HG03066 (cell line): ENCODE measurements at regions not wholly inside any gene's neighbourhood (a gene's known extent, or its start where the extent isn't known, plus 50 kb on each side); places are given as distances from the start of the nearest gene placed in this dataset.
A peak's percentile ranks its signal among the peaks of the same experiment; 100 is the strongest.

Experiments
- ATAC-seq: cut with Tn5 transposase; IDR thresholded peaks from one replicate; pipeline ENCODE4 v1.9.1; 2021; ENCODE audit warnings: low read depth; ENCODE audit not compliant: unreplicated experiment

GRCh38 chr12:43294916-43295315, 257.1 kb downstream of the ADAMTS20 start:
- no peak for ATAC-seq

- ATAC-seq = no peak
Measured at GRCh38 chr12:43294147-43294546, 257.9 kb downstream of the ADAMTS20 start.

DNA sequence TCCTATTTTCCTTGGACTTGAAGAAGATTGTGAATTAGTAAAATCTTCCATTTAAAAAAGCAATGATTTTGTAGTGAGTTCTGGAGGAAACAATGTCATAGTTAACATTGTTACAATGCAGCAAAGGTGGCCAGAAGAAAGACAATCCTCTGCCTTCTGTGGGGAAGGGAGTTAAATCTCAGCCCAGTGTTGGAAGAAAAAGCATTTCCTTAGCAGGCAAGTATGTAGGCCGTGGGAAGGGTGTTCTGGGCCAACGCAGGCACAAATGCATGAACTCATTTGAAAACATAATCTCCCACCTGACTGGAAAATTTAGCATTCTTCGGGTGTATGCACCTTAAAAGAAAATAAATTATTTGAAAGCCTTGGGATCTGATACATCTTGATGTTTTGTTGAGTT, 258.6 kb downstream of the ADAMTS20 start:
- ATAC-seq = no peak

GRCh38 chr12:43292699-43293098, 259.3 kb downstream of the ADAMTS20 start:
- no peak for ATAC-seq

DNA sequence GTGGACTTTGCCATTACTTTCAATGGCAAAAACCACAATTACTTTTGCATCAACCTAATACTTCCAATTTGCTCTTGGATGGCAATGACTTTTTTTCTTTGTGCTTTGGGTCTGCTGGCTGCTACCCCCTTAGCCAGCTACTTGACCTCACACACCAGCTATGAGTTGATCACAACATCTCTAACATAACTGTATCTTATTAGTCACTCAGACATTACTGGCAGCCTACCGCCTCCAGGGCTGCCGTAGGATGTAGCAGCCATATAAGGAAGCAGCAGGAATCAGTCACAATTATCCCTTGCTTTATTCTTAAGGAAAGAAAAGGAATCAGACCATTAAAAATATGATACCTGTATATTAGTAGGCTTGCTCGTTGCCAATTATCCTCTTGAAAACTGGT, 260.5 kb downstream of the ADAMTS20 start:
- no peak for ATAC-seq

- ATAC-seq = no peak
Measured at GRCh38 chr12:43290836-43291235, 261.2 kb downstream of the ADAMTS20 start.

DNA sequence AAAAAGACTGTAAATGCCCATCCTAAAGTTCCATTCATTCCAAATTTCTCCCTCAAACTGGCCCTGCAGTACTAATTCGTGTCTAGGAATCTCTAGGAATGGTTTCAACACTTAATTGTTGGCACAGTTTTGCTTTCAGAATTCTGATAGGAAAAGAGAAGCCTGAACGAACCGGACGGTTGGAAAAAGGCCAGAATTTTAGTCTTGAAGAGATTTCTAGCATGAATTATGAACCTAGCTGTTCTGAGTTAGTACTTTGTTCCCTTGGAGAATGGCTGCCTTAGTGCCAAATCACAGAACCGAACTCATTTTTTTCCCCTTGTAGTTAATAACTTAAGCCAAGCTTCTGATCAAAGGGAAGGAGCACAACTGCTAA, 262.6 kb downstream of the ADAMTS20 start:
- ATAC-seq = no peak

DNA sequence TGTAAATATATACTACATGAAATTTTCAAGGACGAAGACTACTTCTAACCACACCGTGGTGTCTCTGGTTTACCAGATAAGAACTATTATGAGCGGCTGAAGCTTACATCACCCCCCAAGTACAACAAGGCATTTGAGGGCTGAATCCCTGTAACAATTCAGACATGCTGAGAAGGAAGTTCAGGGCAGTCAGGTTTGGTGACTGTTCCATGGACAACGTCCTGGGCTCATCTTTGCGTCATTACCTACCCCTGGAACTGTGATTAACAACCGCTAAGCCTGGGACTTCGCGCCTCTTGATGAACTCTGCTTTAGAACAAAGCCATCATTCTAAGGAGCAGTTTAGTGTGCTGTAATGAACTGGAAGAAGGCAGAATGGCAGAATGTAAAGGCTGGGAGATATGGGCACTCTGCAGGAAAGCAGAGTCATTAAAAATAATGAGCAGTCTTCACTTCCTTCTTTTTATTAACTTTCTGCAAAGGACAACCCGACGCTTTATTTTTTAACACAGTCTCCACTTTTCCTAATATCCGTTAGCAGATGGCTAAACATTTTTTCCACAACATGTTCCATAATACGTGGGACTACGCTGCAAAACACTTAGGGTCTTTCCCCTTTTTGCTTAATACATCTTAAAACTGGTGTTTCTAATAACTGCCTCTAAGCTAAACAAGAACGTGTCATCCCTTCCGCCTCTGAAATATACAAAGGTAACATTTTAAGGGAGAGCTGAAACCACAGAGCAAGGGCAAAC, 263.2 kb downstream of the ADAMTS20 start:
- ATAC-seq = no peak

DNA sequence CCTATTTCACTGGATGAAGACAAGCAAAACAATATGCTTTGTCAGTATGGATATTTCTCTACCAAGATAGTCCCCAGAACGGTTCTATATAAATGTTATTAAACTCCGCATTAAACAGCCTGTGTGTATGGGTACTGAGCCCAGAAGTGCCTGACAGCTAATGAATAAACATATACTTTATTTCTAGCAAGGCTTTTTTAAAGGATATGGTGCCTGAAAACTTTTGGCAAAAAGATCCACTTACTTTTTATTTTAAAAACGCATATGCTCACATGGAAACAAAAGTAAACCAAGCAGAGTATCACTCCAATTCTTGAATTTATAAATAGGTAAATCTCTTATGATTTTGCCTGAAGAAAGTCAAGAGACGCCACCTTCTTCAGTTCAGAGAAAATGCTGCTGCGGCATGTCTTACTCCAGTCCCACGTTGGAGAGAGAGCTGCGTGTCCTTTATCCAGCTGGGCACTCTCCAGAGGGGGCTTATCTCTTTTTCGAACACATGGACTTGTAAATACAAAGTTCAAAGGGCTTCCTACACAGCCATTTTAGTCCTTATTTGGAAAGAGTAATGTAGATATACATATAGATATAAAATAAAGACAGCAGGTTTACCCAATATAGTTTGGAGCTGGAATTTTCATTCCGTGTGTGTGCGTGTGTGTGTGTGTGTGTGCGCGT, 264.2 kb downstream of the ADAMTS20 start:
- ATAC-seq = no peak

GRCh38 chr12:43286986-43287385, 265.0 kb downstream of the ADAMTS20 start:
- ATAC-seq = no peak

GRCh38 chr12:43285159-43285598, 266.8 kb downstream of the ADAMTS20 start:
- ATAC-seq = no peak

GRCh38 chr12:43284486-43285158, 267.4 kb downstream of the ADAMTS20 start:
- no peak for ATAC-seq

DNA sequence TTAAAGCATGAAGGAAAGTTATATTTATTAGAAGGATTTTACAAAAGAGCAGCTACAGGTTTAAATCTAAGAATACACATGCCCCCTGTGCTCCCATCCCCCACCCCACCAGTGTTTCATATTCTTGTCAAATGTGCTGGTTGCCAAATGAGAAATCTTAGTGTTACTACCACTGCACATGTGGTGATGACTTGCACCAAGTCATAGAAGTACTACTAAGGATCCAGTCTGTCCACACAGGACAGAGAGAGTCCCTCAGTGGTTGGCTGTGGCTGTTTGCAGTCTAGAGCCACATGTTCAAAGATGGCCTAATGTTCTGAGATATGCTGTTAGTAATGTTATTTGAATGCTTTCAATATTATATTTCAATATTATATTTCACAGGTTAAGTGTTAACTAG, 268.8 kb downstream of the ADAMTS20 start:
- ATAC-seq = no peak

DNA sequence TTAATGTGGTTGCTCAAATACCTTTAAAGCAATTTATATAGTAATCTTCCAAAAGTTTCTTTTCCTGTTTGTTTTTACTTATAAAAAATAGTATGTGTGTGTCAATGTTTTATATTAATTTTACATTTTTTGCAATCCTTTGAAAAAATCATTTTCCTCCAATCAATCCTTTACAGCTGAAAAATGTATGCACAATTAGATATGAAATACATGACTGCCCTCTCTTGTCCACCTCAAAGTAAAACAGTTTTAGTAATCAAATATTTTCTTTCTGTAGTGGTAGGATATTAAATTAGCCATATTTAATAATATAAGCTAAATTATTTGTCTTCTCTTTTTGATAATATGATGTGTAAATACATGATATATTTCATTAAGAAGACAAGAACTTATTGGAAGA, 269.9 kb downstream of the ADAMTS20 start:
- no peak for ATAC-seq

DNA sequence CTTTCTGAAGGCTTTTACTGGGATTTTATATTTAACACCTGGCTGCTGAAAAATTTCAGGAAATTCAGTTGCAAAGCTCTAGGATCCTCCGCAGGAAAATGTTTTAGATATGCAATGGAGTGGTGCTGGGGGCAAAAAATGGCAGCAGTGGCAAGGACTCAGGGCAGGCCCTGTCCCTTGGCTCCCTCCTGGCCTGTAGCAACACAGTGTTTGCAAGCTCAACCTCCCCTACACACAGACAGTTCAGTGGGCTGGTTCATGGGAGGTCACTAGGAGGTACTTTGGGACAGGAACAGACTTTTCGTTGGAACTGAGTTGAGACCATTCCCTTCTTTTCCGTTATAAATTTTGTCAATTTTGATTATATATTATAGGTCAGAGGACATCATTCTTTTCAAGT, 270.4 kb downstream of the ADAMTS20 start:
- no peak for ATAC-seq

GRCh38 chr12:43278541-43278832, 273.5 kb downstream of the ADAMTS20 start:
- no peak for ATAC-seq

- peak; percentile 94 for ATAC-seq
Measured at GRCh38 chr12:43277651-43278540, 274.1 kb downstream of the ADAMTS20 start.

- no peak for ATAC-seq
Measured at GRCh38 chr12:43273467-43273866, 278.5 kb downstream of the ADAMTS20 start.

GRCh38 chr12:43271659-43272058, 280.3 kb downstream of the ADAMTS20 start:
- ATAC-seq = no peak

DNA sequence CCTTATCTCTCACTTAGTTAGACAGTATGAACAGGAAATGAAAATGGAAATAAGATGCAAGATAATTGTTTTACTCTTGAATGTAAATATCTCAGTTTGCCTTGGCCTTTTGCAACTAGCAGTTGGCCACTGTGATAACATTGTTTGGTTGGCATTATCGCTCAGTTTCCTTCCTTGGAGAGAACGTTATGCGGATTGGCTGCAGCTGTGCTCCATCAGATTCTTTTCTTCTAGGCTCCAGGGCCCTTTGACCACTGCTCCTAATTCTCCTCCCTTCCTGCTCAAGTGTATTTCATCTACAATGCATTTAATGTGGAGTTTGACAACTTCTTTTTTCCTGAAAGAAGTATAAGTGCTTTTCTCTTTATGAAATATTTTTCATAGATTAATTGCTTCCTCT, 284.2 kb downstream of the ADAMTS20 start:
- ATAC-seq = no peak

GRCh38 chr12:43261701-43262100, 290.3 kb downstream of the ADAMTS20 start:
- ATAC-seq = no peak
